ENCODE measurements at regions not wholly inside any gene's neighbourhood (a gene's known extent, or its start where the extent isn't known, plus 50 kb on each side); places are given as distances from the start of the nearest gene placed in this dataset.
"Not testable (repeated sequence)": the region's sequence is repeated elsewhere in the genome, so short reads cannot be mapped to it uniquely, and the experiment has no call there.

DNA sequence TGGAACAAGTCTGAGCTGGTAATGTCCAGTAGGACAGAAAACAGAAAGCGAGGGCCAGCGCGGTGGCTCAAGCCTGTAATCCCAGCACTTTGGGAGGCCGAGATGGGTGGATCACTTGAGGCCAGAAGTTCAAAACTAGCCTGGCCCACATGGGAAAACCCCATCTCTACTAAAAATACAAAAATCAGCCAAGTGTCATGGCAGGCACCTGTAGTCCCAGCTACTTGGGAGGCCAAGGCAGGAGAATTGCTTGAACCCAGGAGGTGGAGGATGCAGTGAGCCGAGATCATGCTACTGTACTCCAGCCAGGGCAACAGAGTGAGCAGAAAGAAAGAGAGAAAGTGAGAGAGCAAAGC is 52.3 kb upstream of the PMAIP1 start:
- TF ChIP-seq, protein P1, sequence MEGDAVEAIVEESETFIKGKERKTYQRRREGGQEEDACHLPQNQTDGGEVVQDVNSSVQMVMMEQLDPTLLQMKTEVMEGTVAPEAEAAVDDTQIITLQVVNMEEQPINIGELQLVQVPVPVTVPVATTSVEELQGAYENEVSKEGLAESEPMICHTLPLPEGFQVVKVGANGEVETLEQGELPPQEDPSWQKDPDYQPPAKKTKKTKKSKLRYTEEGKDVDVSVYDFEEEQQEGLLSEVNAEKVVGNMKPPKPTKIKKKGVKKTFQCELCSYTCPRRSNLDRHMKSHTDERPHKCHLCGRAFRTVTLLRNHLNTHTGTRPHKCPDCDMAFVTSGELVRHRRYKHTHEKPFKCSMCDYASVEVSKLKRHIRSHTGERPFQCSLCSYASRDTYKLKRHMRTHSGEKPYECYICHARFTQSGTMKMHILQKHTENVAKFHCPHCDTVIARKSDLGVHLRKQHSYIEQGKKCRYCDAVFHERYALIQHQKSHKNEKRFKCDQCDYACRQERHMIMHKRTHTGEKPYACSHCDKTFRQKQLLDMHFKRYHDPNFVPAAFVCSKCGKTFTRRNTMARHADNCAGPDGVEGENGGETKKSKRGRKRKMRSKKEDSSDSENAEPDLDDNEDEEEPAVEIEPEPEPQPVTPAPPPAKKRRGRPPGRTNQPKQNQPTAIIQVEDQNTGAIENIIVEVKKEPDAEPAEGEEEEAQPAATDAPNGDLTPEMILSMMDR (conservative IDR thresholded peaks at IDR 0.05), result not testable (repeated sequence)
- TF ChIP-seq EZH2 (IDR thresholded peaks at IDR 0.05; ENCODE audit: low read depth), result not testable (repeated sequence)
